Neural cell (in vitro differentiated cells): ENCODE measurements at regions not wholly inside any gene's neighbourhood (a gene's known extent, or its start where the extent isn't known, plus 50 kb on each side); places are given as distances from the start of the nearest gene placed in this dataset.

Experiments used
- H2AFZ ChIP-seq: fragments of 200-600, 300-800 bp; sonication (generic), shearing (Covaris generic); 2 replicates; pipeline ENCODE4 v1.6.0; 2014; ENCODE audit warnings: low read depth, mild to moderate bottlenecking, antibody characterized with exemption, low read length, moderate library complexity
- H3F3A ChIP-seq: fragments of 200-600 bp; shearing (Covaris generic); 2 replicates; pipeline ENCODE4 v1.6.1; 2016; ENCODE audit warnings: mild to moderate bottlenecking, moderate library complexity, mixed read lengths, antibody characterized with exemption, low read length; ENCODE audit not compliant: insufficient read depth, poor library complexity, severe bottlenecking
- H3K27ac ChIP-seq: fragments of 200-600, 300-800 bp; sonication (generic), shearing (Covaris generic); 2 replicates; pipeline ENCODE4 v1.5.1; 2014; ENCODE audit warnings: mild to moderate bottlenecking, low read length, moderate library complexity
- H3K27me3 ChIP-seq: fragments of 300-800, 200-600 bp; sonication (generic), shearing (Covaris generic); 2 replicates; pipeline ENCODE4 v1.6.0; 2014; ENCODE audit warnings: mild to moderate bottlenecking, low read depth, low read length, moderate library complexity; ENCODE audit not compliant: insufficient read depth
- H3K36me3 ChIP-seq: fragments of 300-800, 200-600 bp; sonication (generic), shearing (Covaris generic); 2 replicates; pipeline ENCODE4 v1.5.1; 2014; ENCODE audit warnings: mild to moderate bottlenecking, antibody characterized with exemption, low read length, moderate library complexity; ENCODE audit not compliant: insufficient read depth
- H3K4me2 ChIP-seq: fragments of 300-800, 200-600 bp; sonication (generic), shearing (Covaris generic); 2 replicates; pipeline ENCODE4 v1.6.0; 2014; ENCODE audit warnings: mild to moderate bottlenecking, low read length
- H3K4me3 ChIP-seq: fragments of 300-800, 200-600 bp; sonication (generic), shearing (Covaris generic); 2 replicates; pipeline ENCODE4 v1.5.1; 2014; ENCODE audit warnings: mild to moderate bottlenecking, low read length, moderate library complexity
- H3K79me2 ChIP-seq: fragments of 200-600 bp; shearing (Covaris generic); replicated peaks from 2 replicates; pipeline ENCODE4 v1.6.0; 2014; ENCODE audit warnings: mild to moderate bottlenecking, low read length, moderate library complexity; ENCODE audit not compliant: insufficient read depth
- H3K9ac ChIP-seq: fragments of 300-800, 200-600 bp; sonication (generic), shearing (Covaris generic); 2 replicates; pipeline ENCODE4 v1.6.1; 2016; ENCODE audit warnings: mild to moderate bottlenecking, low read length, mixed read lengths
- H3K9me2 ChIP-seq: fragments of 200-600 bp; shearing (Covaris generic); 2 replicates; pipeline ENCODE4 v1.6.1; 2016; ENCODE audit warnings: mild to moderate bottlenecking, low read length, mixed read lengths; ENCODE audit not compliant: insufficient read depth
- H3K9me3 ChIP-seq: fragments of 200-600, 300-800 bp; sonication (generic), shearing (Covaris generic); 2 replicates; pipeline ENCODE4 v1.6.1; 2016; ENCODE audit warnings: mild to moderate bottlenecking, mixed run types, low read length, moderate library complexity, mixed read lengths
- H4K20me1 ChIP-seq: fragments of 200-600 bp; shearing (Covaris generic); 2 replicates; pipeline ENCODE4 v1.6.1; 2016; ENCODE audit warnings: mild to moderate bottlenecking, mixed run types; ENCODE audit not compliant: insufficient read depth
- EP300 ChIP-seq: fragments of 450-650 bp; conservative IDR thresholded peaks from 2 replicates; pipeline ENCODE4 v1.6.1; 2014; ENCODE audit warnings: antibody characterized with exemption, mild to moderate bottlenecking, moderate library complexity; ENCODE audit not compliant: poor library complexity, severe bottlenecking
- EZH2 ChIP-seq: fragments of 200-600, 300-800 bp; shearing (Covaris generic), sonication (generic); IDR thresholded peaks from 2 replicates; pipeline ENCODE4 v1.6.1; 2014; ENCODE audit warnings: antibody characterized with exemption, low read length, borderline replicate concordance, mild to moderate bottlenecking; ENCODE audit not compliant: insufficient read depth, poor library complexity, severe bottlenecking
- MXI1 ChIP-seq: fragments of 450-650 bp; conservative IDR thresholded peaks from 2 replicates; pipeline ENCODE4 v1.6.1; 2014; ENCODE audit warnings: antibody characterized with exemption, mild to moderate bottlenecking; ENCODE audit not compliant: poor library complexity, severe bottlenecking
- POLR2AphosphoS5 ChIP-seq: IDR thresholded peaks from 2 replicates; pipeline ENCODE4 v1.6.1; 2012
- RAD21 ChIP-seq: fragments of 450-650 bp; conservative IDR thresholded peaks from 2 replicates; pipeline ENCODE4 v1.6.1; 2014; ENCODE audit warnings: antibody characterized with exemption, mild to moderate bottlenecking, moderate library complexity
- SMC3 ChIP-seq: fragments of 450-650 bp; conservative IDR thresholded peaks from 2 replicates; pipeline ENCODE4 v1.6.1; 2014; ENCODE audit warnings: antibody characterized with exemption, mild to moderate bottlenecking, moderate library complexity; ENCODE audit not compliant: poor library complexity
- TAF1 ChIP-seq: IDR thresholded peaks from 2 replicates; pipeline ENCODE4 v1.6.1; 2012; ENCODE audit warnings: low read depth
- TF ChIP-seq, protein P1 (sequence below): IDR thresholded peaks from 2 replicates; pipeline ENCODE4 v1.6.1; 2012; ENCODE audit warnings: borderline replicate concordance
- TF ChIP-seq, protein P2 (sequence below): fragments of 450-650 bp; IDR thresholded peaks from 2 replicates; pipeline ENCODE4 v1.5.1; 2014; ENCODE audit warnings: antibody characterized with exemption, mild to moderate bottlenecking, moderate library complexity; ENCODE audit not compliant: poor library complexity, severe bottlenecking

GRCh38 chr9:28320616-28321015, 747.3 kb upstream of the C9orf72 start:
- TF ChIP-seq SMC3, result no peak
- no peak for TF ChIP-seq RAD21
- no peak for TF ChIP-seq TAF1
- TF ChIP-seq MXI1, result no peak
- peak; percentile 84 for TF ChIP-seq EP300
- Histone ChIP-seq H3K79me2 (no peaks in the 10 kb centered on the region), H4K20me1 (no peaks in the 10 kb centered on the region), H3K27me3 (no peaks in the 10 kb centered on the region), H3K9ac (no peak overlapping the region), H3K4me3 (no peak overlapping the region), H3K27ac (peak overlapping the region; percentile 10), H3K9me2 (no peaks in the 10 kb centered on the region), H2AFZ (no peak overlapping the region), H3K4me2 (peak overlapping the region; percentile 6), H3K9me3 (no peaks in the 10 kb centered on the region), H3K36me3 (no peaks in the 10 kb centered on the region), H3F3A (no peaks in the 10 kb centered on the region)

GRCh38 chr9:28329323-28329722, 756.0 kb upstream of the C9orf72 start:
- TF ChIP-seq, protein P1, sequence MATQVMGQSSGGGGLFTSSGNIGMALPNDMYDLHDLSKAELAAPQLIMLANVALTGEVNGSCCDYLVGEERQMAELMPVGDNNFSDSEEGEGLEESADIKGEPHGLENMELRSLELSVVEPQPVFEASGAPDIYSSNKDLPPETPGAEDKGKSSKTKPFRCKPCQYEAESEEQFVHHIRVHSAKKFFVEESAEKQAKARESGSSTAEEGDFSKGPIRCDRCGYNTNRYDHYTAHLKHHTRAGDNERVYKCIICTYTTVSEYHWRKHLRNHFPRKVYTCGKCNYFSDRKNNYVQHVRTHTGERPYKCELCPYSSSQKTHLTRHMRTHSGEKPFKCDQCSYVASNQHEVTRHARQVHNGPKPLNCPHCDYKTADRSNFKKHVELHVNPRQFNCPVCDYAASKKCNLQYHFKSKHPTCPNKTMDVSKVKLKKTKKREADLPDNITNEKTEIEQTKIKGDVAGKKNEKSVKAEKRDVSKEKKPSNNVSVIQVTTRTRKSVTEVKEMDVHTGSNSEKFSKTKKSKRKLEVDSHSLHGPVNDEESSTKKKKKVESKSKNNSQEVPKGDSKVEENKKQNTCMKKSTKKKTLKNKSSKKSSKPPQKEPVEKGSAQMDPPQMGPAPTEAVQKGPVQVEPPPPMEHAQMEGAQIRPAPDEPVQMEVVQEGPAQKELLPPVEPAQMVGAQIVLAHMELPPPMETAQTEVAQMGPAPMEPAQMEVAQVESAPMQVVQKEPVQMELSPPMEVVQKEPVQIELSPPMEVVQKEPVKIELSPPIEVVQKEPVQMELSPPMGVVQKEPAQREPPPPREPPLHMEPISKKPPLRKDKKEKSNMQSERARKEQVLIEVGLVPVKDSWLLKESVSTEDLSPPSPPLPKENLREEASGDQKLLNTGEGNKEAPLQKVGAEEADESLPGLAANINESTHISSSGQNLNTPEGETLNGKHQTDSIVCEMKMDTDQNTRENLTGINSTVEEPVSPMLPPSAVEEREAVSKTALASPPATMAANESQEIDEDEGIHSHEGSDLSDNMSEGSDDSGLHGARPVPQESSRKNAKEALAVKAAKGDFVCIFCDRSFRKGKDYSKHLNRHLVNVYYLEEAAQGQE, result no peak
- TF ChIP-seq EZH2 (no peak), SMC3 (no peak), POLR2AphosphoS5 (no peak), TAF1 (no peak), MXI1 (no peak), RAD21 (no peak), EP300 (no peak)
- TF ChIP-seq, protein P2, sequence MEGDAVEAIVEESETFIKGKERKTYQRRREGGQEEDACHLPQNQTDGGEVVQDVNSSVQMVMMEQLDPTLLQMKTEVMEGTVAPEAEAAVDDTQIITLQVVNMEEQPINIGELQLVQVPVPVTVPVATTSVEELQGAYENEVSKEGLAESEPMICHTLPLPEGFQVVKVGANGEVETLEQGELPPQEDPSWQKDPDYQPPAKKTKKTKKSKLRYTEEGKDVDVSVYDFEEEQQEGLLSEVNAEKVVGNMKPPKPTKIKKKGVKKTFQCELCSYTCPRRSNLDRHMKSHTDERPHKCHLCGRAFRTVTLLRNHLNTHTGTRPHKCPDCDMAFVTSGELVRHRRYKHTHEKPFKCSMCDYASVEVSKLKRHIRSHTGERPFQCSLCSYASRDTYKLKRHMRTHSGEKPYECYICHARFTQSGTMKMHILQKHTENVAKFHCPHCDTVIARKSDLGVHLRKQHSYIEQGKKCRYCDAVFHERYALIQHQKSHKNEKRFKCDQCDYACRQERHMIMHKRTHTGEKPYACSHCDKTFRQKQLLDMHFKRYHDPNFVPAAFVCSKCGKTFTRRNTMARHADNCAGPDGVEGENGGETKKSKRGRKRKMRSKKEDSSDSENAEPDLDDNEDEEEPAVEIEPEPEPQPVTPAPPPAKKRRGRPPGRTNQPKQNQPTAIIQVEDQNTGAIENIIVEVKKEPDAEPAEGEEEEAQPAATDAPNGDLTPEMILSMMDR, result no peak
- H3K4me3 ChIP-seq, result no peak overlapping the region
- H3K9me2 ChIP-seq, result no peaks in the 10 kb centered on the region
- no peak overlapping the region for H3K27ac ChIP-seq
- no peaks in the 10 kb centered on the region for H3K79me2 ChIP-seq
- no peaks in the 10 kb centered on the region for H3K9me3 ChIP-seq
- H3K36me3 ChIP-seq, result no peaks in the 10 kb centered on the region
- H4K20me1 ChIP-seq, result no peaks in the 10 kb centered on the region
- no peak overlapping the region for H2AFZ ChIP-seq
- H3K27me3 ChIP-seq, result no peaks in the 10 kb centered on the region
- H3K9ac ChIP-seq, result no peak overlapping the region
- H3F3A ChIP-seq, result no peaks in the 10 kb centered on the region
- no peak overlapping the region for H3K4me2 ChIP-seq

DNA sequence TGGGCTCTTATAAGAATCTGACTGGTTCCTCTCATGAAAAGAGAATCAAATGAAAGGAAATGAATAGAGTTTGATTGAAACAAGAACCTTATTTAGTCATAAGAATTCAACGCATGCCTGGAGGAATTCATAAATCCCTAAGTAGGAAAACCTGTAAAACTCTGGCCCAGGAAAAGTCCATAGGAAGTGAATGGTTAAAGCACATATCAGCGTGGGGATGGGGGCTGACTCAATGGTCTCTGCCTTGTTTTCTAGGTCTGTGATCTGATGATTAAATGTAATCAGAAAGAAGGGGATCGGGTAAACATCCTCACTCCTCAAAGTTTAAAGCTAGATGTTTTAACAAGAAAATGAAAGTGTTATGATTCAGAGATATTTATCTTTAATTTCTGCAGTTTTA, 759.4 kb upstream of the C9orf72 start:
- no peaks in the 10 kb centered on the region for H3K27me3 ChIP-seq
- H3K9me3 ChIP-seq, result no peaks in the 10 kb centered on the region
- no peaks in the 10 kb centered on the region for H3K36me3 ChIP-seq
- no peaks in the 10 kb centered on the region for H3K9me2 ChIP-seq
- no peak overlapping the region for H3K4me3 ChIP-seq
- H2AFZ ChIP-seq, result no peak overlapping the region
- H3K79me2 ChIP-seq, result no peaks in the 10 kb centered on the region
- no peak overlapping the region for H3K4me2 ChIP-seq
- H4K20me1 ChIP-seq, result no peaks in the 10 kb centered on the region
- H3K9ac ChIP-seq, result no peak overlapping the region
- no peak overlapping the region for H3K27ac ChIP-seq
- TF ChIP-seq SMC3, result no peak
- no peak for TF ChIP-seq MXI1
- TF ChIP-seq, protein P1, result no peak
- TF ChIP-seq, protein P2, result no peak
- no peak for TF ChIP-seq TAF1
- TF ChIP-seq EP300, result no peak
- TF ChIP-seq EZH2, result no peak
- TF ChIP-seq RAD21, result no peak
- TF ChIP-seq POLR2AphosphoS5, result no peak
- no peaks in the 10 kb centered on the region for H3F3A ChIP-seq
